Stomach smooth muscle (tissue), 2 donors: ENCODE measurements at regions not wholly inside any gene's neighbourhood (a gene's known extent, or its start where the extent isn't known, plus 50 kb on each side); places are given as distances from the start of the nearest gene placed in this dataset.
"Not testable (repeated sequence)": the region's sequence is repeated elsewhere in the genome, so short reads cannot be mapped to it uniquely, and the experiment has no call there.

Experiments used
- H3K27ac ChIP-seq: one replicate; pipeline ENCODE4 v1.7.0; 2013; ENCODE audit warnings: mild to moderate bottlenecking, low read length, inconsistent platforms
- H3K27me3 ChIP-seq, 2 donors: one replicate each; pipeline ENCODE4 v1.7.0; 2013; ENCODE audit warnings: low read length in 2 of 2; ENCODE audit not compliant: insufficient read depth in 2 of 2, control insufficient read depth in 1 of 2
- H3K36me3 ChIP-seq, 2 donors: one replicate each; pipeline ENCODE4 v1.7.0; 2013; ENCODE audit warnings: low read length in 2 of 2; ENCODE audit not compliant: control insufficient read depth in 2 of 2, insufficient read depth in 2 of 2
- H3K4me1 ChIP-seq: one replicate; pipeline ENCODE4 v1.7.0; 2013; ENCODE audit warnings: low read length; ENCODE audit not compliant: control insufficient read depth, insufficient read depth
- H3K4me3 ChIP-seq, 2 donors: one replicate each; pipeline ENCODE4 v1.7.0; 2013; ENCODE audit warnings: low read length in 2 of 2
- H3K9ac ChIP-seq, 2 donors: one replicate each; pipeline ENCODE4 v1.7.0; 2013; ENCODE audit warnings: low read length in 2 of 2, mild to moderate bottlenecking in 1 of 2
- H3K9me3 ChIP-seq, 2 donors: one replicate each; pipeline ENCODE4 v1.7.0; 2013; ENCODE audit warnings: low read length in 2 of 2; ENCODE audit not compliant: control insufficient read depth in 2 of 2
- donor health status: healthy.
- donor health status: Pancreatic carcinoma.

DNA sequence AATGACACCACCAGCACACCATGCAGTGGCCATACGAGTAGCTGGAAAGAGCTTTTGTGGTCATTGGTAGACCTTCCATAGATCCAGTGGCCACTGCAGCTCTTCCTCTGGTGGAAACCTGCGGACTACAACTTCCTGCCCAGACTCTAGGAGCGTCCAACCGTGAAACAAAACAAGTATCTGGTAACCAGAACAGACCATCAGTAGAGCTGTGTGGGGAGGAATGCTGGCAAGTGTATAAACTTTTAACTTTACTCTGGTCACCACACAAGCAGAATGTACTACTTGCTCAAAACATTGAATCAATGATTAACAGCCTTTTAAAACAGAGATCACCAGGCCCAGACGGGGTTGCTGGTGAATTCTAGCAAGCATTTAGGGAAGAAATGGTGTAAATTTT is 154.7 kb upstream of the DGKB start:
- Histone ChIP-seq H3K4me1 (no peaks in the 10 kb centered on the region), H3K27me3 (no peaks in the 10 kb centered on the region), H3K9me3 (peaks cover 0 to 3% of the 10 kb centered on the region in 2 donors), H3K4me3 (no peak overlapping the region), H3K27ac (no peak overlapping the region), H3K36me3 (no peaks in the 10 kb centered on the region), H3K9ac (no peak overlapping the region)

DNA sequence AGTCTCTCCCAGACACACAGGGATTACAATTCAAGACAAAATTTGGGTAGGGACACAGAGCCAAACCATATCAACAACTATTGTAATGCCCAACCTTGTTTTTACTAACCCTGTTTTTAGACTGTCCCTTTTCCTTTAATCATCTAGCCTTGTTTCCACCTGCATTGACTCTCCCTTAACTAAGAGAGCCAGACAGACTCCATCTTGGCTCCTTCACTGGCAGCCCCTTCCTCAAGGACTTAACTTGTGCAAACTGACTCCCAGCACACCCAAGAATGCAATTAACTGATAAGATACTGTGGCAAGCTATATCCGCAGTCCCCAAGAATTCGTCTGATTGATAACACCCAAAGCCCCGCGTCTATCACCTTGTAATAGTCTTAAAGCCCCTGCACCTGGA is 151.8 kb upstream of the DGKB start:
- not testable (repeated sequence) for H3K36me3 ChIP-seq, H3K9me3 ChIP-seq, H3K9ac ChIP-seq, H3K27ac ChIP-seq, H3K4me1 ChIP-seq, H3K4me3 ChIP-seq, H3K27me3 ChIP-seq

DNA sequence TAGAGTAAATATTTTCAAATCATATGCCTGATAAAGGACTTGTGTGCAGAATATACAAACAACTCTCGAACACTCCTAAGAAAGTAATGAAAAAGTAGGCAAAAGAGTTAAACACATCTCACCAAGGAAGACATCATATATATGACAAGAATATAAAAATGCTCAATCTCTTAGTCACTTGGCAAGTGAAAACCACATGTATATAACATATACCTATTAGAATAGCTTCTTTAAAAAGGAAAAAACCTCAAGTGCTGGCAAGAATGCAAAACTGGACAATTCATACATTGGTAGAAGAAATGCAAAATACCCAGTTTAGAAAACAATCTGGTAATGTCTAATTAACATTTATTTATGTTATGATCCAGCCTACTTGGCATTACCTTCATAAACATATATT is 146.6 kb upstream of the DGKB start:
- Histone ChIP-seq H3K4me3 (no peak overlapping the region), H3K9me3 (peaks cover 0 to 3% of the 10 kb centered on the region in 2 donors), H3K27ac (no peak overlapping the region), H3K4me1 (no peaks in the 10 kb centered on the region), H3K9ac (no peak overlapping the region), H3K27me3 (no peaks in the 10 kb centered on the region), H3K36me3 (no peaks in the 10 kb centered on the region)

DNA sequence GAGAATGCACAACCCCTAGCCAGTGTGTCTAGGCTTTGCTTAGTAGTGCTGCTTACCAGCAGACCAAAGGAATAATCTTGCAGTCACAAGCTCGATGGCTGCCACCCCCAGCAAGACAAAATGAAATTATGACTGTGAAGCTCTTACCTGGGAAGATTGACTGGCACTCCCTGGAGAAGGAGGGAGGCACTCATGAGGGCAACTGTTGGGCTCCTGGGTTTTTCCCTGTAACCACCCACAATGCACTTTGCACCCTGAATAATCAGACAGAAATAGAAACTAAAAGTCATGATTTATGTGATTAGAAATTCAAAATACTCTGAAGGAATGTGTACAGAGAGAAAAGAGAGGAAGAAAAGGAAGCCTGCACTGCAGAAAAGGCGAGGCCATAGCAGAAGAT is 144.3 kb upstream of the DGKB start:
- no peaks in the 10 kb centered on the region for H3K4me1 ChIP-seq
- H3K4me3 ChIP-seq = no peak overlapping the region
- H3K9me3 ChIP-seq = no peaks in the 10 kb centered on the region
- H3K36me3 ChIP-seq = no peaks in the 10 kb centered on the region
- no peaks in the 10 kb centered on the region for H3K27me3 ChIP-seq
- no peak overlapping the region for H3K27ac ChIP-seq
- H3K9ac ChIP-seq = no peak overlapping the region

DNA sequence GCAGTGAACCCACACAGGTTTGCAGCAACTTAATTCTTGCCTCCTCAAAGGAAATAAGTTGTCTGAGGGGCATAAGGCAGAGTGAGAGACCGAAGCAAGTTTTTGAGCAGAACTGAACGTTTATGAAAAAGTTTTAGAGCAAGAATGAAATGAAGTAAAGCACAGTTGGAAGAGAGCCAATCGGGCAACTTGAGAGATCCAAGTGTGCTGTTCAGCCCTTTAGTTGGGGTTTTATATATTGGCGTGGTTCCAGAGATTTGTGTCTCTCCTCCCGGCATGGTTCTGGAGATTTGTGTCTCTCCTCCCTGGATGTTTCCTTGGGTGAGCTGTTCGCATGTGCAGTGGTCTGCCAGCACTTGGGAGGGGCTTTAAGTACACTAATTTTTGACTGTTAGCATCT is 141.4 kb upstream of the DGKB start:
- Histone ChIP-seq H3K9ac (no peak overlapping the region), H3K9me3 (no peaks in the 10 kb centered on the region), H3K27ac (no peak overlapping the region)

DNA sequence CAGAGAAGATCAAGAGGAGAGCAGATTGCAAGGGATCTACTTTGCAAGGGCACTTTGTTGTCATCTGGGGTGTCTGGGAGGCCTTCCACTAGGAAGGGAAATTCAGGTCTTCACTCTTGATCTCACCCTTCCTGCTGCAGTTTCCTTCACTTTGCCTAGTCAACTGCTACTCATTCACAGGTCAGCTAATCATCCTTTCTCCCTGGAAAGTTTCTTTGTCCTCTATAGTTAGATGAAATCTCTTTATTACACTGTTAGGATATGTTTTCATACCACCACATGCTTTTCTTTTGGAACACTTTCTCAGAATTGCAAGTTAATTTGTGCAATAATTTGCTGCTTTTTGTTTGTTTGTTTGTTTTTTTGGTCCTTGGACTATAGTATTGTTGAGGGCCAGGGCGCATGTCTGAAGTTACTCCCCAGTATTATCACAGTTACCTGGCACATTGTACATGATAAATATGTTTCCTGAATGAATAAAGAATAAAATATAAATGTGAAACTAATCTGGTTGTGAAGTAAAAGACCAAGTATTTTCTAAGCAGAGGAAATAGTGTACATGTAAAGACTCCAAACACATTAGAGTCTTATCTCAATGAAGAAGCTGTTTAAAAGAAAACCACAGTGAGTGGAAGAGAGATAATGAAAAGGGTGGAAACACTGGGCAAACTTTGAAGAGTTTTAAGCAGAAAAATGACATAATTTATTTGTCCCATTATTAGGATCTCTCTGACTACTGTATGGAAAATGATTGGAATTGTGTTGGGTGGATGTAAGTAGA is 139.9 kb upstream of the DGKB start:
- Histone ChIP-seq H3K4me3 (no peak overlapping the region), H3K27me3 (no peaks in the 10 kb centered on the region), H3K9ac (no peak overlapping the region), H3K4me1 (no peaks in the 10 kb centered on the region), H3K36me3 (no peaks in the 10 kb centered on the region), H3K9me3 (no peaks in the 10 kb centered on the region), H3K27ac (no peak overlapping the region)

More for the DNA sequence above, 141.4 kb upstream of the DGKB start:
- Histone ChIP-seq H3K27me3 (no peaks in the 10 kb centered on the region), H3K4me1 (no peaks in the 10 kb centered on the region), H3K4me3 (no peak overlapping the region), H3K36me3 (no peaks in the 10 kb centered on the region)

DNA sequence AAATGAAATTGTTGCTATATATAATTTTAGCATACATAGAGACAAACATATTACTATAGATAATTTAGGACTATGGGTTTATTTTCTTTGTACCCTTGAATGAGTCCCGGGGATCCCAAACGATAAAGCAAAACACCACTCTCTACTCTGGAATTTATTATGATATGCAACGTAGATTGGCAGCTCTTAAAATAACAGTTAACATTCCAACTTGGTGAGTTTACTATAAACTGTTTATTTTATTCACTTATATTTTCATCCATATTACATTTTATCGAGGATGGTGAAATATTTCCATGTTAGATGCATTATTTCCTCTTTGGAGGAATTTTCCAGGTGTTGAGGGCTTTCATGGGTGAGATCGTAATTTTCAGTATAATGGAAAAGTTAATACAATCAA is 138.7 kb upstream of the DGKB start:
- Histone ChIP-seq H3K4me1 (no peaks in the 10 kb centered on the region), H3K27me3 (no peaks in the 10 kb centered on the region), H3K9ac (no peak overlapping the region), H3K27ac (no peak overlapping the region), H3K36me3 (no peaks in the 10 kb centered on the region), H3K9me3 (no peaks in the 10 kb centered on the region), H3K4me3 (no peak overlapping the region)

DNA sequence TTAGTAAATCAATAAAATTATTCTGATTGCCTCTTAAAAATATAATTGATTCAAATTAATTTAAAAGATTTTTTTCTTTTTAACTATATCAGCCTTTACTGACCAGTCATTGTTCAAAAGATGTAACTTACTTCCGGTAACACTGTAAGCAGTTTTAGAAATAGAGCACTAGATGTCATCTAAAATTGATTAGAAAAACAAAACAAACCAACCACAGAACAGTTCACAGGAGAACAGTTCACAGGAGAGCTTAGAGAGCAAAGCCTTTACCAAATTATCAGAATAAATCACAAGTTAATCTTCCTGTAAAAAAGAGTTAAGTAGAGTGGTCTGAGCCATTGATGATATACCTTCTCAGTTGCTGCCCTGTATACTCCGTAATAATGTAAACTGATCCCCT is 133.3 kb upstream of the DGKB start:
- no peak overlapping the region for H3K27ac ChIP-seq
- no peaks in the 10 kb centered on the region for H3K36me3 ChIP-seq
- H3K27me3 ChIP-seq = no peaks in the 10 kb centered on the region
- H3K4me1 ChIP-seq = no peaks in the 10 kb centered on the region
- no peak overlapping the region for H3K4me3 ChIP-seq
- no peaks in the 10 kb centered on the region for H3K9me3 ChIP-seq
- no peak overlapping the region for H3K9ac ChIP-seq

DNA sequence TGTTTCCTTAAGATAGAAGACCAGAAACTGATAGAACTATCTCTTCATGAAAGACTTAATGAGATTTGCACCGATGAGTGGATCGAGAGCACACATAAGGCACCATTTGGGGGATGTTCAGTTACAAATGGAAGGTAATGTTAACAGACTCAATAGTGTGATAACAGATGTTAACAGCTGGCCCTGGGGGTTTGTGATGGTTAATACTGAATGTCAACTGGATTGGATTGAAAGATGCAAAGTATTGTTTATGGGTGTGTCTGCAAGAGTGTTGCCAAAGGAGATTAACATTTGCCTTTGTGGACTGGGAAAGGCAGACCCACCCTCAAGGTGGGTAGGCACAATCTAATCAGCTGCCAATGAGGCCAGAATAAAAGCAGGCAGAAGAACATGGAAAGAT is 130.5 kb upstream of the DGKB start:
- H3K9ac ChIP-seq = no peak overlapping the region
- H3K4me1 ChIP-seq = no peaks in the 10 kb centered on the region
- no peaks in the 10 kb centered on the region for H3K27me3 ChIP-seq
- no peak overlapping the region for H3K4me3 ChIP-seq
- no peaks in the 10 kb centered on the region for H3K36me3 ChIP-seq
- H3K27ac ChIP-seq = no peak overlapping the region
- H3K9me3 ChIP-seq = no peaks in the 10 kb centered on the region

DNA sequence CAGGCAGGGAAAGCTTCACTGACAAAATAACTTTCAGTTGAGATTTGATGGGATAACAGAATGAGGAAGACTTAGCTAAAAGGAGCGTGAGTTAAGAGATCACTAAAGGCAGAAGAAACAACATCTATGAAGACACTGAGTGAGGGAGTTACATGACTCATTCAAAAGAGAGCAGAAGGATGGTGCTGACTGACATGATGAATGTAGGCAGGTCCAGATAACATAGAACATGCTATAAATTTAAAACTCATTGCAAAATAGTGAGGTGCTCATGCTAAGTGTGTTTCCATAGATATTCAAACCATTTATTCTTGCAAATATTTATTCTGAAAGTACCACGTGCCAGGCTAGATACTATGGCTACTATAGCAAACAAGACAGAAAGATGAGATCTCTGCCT is 116.4 kb upstream of the DGKB start:
- H3K27ac ChIP-seq = no peak overlapping the region
- peaks cover 6% of the 10 kb centered on the region for H3K4me1 ChIP-seq
- H3K9me3 ChIP-seq = no peaks in the 10 kb centered on the region
- no peaks in the 10 kb centered on the region for H3K27me3 ChIP-seq
- no peaks in the 10 kb centered on the region for H3K36me3 ChIP-seq
- H3K4me3 ChIP-seq = no peak overlapping the region
- H3K9ac ChIP-seq = no peak overlapping the region

DNA sequence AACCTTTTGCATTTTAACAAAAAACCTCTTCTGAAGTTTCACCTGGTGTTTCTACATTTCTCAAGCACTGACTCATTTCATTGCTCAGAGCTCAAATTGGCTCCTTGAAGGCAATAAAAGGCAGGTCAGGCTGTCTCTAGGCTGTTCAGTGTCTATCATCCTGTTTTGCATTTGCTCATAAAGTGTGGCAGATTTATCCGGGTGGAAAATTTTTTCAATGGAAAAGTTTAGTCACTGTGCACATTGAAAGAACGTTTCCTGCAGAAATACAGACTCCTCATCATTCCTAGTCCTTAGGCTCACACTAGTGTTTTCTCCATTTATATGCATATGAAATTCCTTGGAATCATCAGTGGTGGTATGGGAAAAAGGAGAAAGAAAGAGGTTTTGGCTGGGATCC is 114.2 kb upstream of the DGKB start:
- Histone ChIP-seq H3K27ac (no peak overlapping the region), H3K27me3 (no peaks in the 10 kb centered on the region), H3K4me1 (peaks cover 6% of the 10 kb centered on the region), H3K9ac (no peak overlapping the region), H3K4me3 (no peak overlapping the region), H3K9me3 (no peaks in the 10 kb centered on the region), H3K36me3 (no peaks in the 10 kb centered on the region)
